GM12872 (cell line): ENCODE measurements at regions not wholly inside any gene's neighbourhood (a gene's known extent, or its start where the extent isn't known, plus 50 kb on each side); places are given as distances from the start of the nearest gene placed in this dataset.

Experiments
- CTCF ChIP-seq: IDR thresholded peaks from 3 replicates; pipeline ENCODE4 v1.5.1; 2011; ENCODE audit warnings: low read depth, mild to moderate bottlenecking, low read length, moderate library complexity; ENCODE audit not compliant: insufficient read depth

GRCh38 chr6:20313960-20314530 is 87.6 kb upstream of the E2F3 start:
- TF ChIP-seq CTCF, result no peak

- TF ChIP-seq CTCF, result no peak
These were observed 86.5 kb upstream of the E2F3 start for GRCh38 chr6:20314866-20315845.

- no peak for TF ChIP-seq CTCF
These were observed 84.2 kb upstream of the E2F3 start for GRCh38 chr6:20317430-20317829.

GRCh38 chr6:20318851-20319387 is 82.8 kb upstream of the E2F3 start:
- TF ChIP-seq CTCF, result no peak

GRCh38 chr6:20319520-20320357 is 81.9 kb upstream of the E2F3 start:
- no peak for TF ChIP-seq CTCF

GRCh38 chr6:20325641-20326421 is 75.8 kb upstream of the E2F3 start:
- no peak for TF ChIP-seq CTCF
